ENCODE measurements at regions not wholly inside any gene's neighbourhood (a gene's known extent, or its start where the extent isn't known, plus 50 kb on each side); places are given as distances from the start of the nearest gene placed in this dataset.
A peak's percentile ranks its signal among the peaks of the same experiment; 100 is the strongest.

- no peak for DNase-seq
These were observed 220.5 kb downstream of the TJP1 start for GRCh38 chr15:29601811-29602210.

- DNase-seq: no peak
These were observed 222.0 kb downstream of the TJP1 start for GRCh38 chr15:29600262-29600661.

GRCh38 chr15:29596266-29596665, 226.0 kb downstream of the TJP1 start:
- no peak for DNase-seq

- no peak for DNase-seq
These were observed 228.6 kb downstream of the TJP1 start for GRCh38 chr15:29593629-29594028.

GRCh38 chr15:29593111-29593510, 229.2 kb downstream of the TJP1 start:
- DNase-seq: no peak

- no peak for DNase-seq
These were observed 231.6 kb downstream of the TJP1 start for GRCh38 chr15:29590701-29591100.

- DNase-seq: no peak
These were observed 232.3 kb downstream of the TJP1 start for GRCh38 chr15:29589975-29590374.

GRCh38 chr15:29589416-29589815, 232.9 kb downstream of the TJP1 start:
- DNase-seq: no peak

- no peak for DNase-seq
These were observed 248.9 kb downstream of the TJP1 start for GRCh38 chr15:29573197-29573838.

GRCh38 chr15:29571792-29572431, 250.4 kb downstream of the TJP1 start:
- no peak for DNase-seq

GRCh38 chr15:29570948-29571791, 251.1 kb downstream of the TJP1 start:
- DNase-seq: peak; percentile 17

GRCh38 chr15:29570121-29570947, 251.9 kb downstream of the TJP1 start:
- peak; percentile 9 for DNase-seq

GRCh38 chr15:29569533-29570092, 252.7 kb downstream of the TJP1 start:
- DNase-seq: no peak

- DNase-seq: peak; percentile 24
These were observed 253.3 kb downstream of the TJP1 start for GRCh38 chr15:29568840-29569532.

- DNase-seq: no peak
These were observed 254.9 kb downstream of the TJP1 start for GRCh38 chr15:29567336-29567735.

GRCh38 chr15:29566914-29567313, 255.4 kb downstream of the TJP1 start:
- no peak for DNase-seq

- DNase-seq: no peak
These were observed 259.2 kb downstream of the TJP1 start for GRCh38 chr15:29563112-29563511.

- DNase-seq: no peak
These were observed 261.4 kb downstream of the TJP1 start for GRCh38 chr15:29560896-29561295.

GRCh38 chr15:29558261-29558660, 264.0 kb downstream of the TJP1 start:
- no peak for DNase-seq

GRCh38 chr15:29557171-29557570, 265.1 kb downstream of the TJP1 start:
- DNase-seq: no peak

- no peak for DNase-seq
These were observed 265.9 kb downstream of the TJP1 start for GRCh38 chr15:29556380-29556779.

- DNase-seq: no peak
These were observed 267.7 kb downstream of the TJP1 start for GRCh38 chr15:29554531-29554930.
